ENCODE measurements at regions not wholly inside any gene's neighbourhood (a gene's known extent, or its start where the extent isn't known, plus 50 kb on each side); places are given as distances from the start of the nearest gene placed in this dataset.
A peak's percentile ranks its signal among the peaks of the same experiment; 100 is the strongest.

- no peak for DNase-seq (ENCODE audit: low spot score)
Observed at GRCh38 chr6:132974122-132974521, 159.8 kb downstream of the RPS12 start.

GRCh38 chr6:132977413-132977812 lies 163.0 kb downstream of the RPS12 start:
- no peak for DNase-seq (ENCODE audit: low spot score)

DNA sequence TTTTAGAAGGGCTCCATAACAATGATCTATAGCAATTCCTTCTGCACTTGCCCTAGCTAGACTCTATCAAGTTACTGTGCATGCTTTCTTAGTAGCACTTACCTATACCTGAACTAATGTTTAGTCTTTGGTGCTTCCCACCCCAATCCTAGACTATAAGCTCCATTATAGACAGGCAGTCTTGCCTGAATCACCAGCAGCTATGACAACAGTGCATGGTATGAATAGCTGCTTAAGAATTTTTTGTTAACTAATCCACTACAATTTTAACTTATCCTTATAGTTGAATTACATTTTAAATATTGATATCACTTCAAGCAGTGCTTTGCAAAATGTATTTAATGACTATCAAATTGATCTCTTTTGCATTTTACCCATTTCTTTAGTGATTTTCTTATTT lies 164.3 kb downstream of the RPS12 start:
- no peak for DNase-seq (ENCODE audit: low spot score)

- DNase-seq (ENCODE audit: low spot score), result no peak
Observed at GRCh38 chr6:132993738-132994137, 179.4 kb downstream of the RPS12 start.

GRCh38 chr6:132995009-132995408 lies 180.6 kb downstream of the RPS12 start:
- DNase-seq (ENCODE audit: low spot score), result no peak

GRCh38 chr6:132995432-132995831 lies 181.1 kb downstream of the RPS12 start:
- DNase-seq (ENCODE audit: low spot score), result no peak

DNA sequence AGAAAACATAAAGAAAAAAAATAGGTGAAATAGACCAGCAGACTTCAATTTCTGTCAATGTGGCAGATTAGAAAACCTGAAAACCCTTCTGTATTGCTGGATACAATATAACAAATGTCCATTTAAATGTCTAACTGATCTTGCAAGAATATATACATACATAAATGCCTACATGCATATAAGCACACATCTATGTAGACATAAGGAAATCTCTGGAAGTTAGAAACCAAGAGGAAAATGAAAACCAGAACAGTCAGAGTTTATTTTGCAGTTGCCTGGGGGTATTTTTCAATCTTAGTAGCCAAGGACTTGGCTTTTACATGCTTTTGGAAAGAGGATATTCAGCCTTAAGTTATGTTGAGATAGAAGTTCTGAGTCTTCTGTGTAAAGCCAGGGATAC lies 184.0 kb downstream of the RPS12 start:
- DNase-seq (ENCODE audit: low spot score), result no peak

- no peak for DNase-seq (ENCODE audit: low spot score)
Observed at GRCh38 chr6:133001040-133001565, 186.7 kb downstream of the RPS12 start.

DNA sequence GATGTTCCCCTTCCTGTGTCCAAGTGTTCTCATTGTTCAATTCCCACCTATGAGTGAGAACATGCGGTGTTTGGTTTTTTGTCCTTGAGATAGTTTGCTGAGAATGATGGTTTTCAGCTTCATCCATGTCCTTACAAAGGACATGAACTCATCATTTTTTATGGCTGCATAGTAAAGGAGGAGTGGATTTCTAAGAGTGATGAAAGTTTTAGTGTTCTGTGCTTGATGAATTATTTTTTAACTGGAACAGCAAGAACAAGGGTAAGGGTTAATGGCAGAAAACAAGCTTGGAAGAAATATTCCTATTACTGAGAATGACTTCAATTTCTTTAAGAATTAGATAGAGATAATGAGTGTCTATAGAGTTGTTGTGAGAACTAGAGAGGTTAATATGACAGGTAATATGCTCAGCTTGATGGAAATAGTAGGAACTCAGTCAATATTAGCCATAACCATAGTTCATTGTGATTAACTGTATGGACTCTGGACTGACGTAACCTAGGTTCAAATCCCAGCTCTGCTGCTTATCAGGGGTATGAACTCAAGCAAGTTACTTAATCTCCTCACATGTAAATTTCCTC lies 190.0 kb downstream of the RPS12 start:
- no peak for DNase-seq (ENCODE audit: low spot score)

GRCh38 chr6:133012774-133013173 lies 198.4 kb downstream of the RPS12 start:
- no peak for DNase-seq (ENCODE audit: low spot score)

DNA sequence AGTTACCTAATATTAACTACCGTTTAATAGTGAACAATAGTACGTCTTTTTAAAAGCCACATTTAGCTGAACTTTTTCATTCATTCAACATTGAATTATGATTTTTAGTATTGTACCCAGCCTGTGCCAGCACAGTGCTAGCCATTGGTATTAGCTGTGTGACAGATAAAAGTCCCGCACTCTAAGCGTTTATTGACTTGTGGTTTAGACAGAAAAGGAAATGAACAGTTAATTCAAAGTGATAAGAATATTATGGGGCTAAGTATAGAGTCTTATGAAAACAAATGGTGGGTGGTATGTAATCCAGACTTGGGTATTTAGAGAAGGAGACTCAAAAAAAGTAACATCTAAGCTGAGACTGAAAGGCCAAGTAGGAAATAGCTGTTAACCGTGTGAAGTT lies 202.3 kb downstream of the RPS12 start:
- no peak for DNase-seq (ENCODE audit: low spot score)

- DNase-seq (ENCODE audit: low spot score), result no peak
Observed at GRCh38 chr6:133017581-133017980, 203.2 kb downstream of the RPS12 start.

DNA sequence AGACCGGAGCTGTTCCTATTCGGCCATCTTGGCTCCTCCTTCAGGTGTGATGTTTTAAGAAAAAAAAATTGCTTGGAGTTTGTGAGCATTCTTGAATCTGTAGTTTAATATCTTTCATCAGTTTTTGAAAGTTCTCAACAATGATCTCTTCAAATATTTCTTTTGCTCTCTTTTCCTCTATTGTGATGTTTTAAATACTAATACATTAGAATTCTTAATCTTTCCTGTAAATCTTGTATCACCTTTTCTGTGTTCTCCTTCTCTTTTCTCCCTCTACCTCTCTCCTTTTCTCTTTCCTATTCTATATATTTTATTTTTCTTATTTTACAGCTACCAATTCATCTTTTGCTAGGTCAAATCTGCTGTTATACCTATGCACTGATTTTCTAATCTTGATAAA lies 212.3 kb downstream of the RPS12 start:
- no peak for DNase-seq (ENCODE audit: low spot score)

- no peak for DNase-seq (ENCODE audit: low spot score)
Observed at GRCh38 chr6:133033263-133033662, 207.9 kb upstream of the EYA4 start.

- DNase-seq (ENCODE audit: low spot score), result no peak
Observed at GRCh38 chr6:133034509-133035206, 206.5 kb upstream of the EYA4 start.

DNA sequence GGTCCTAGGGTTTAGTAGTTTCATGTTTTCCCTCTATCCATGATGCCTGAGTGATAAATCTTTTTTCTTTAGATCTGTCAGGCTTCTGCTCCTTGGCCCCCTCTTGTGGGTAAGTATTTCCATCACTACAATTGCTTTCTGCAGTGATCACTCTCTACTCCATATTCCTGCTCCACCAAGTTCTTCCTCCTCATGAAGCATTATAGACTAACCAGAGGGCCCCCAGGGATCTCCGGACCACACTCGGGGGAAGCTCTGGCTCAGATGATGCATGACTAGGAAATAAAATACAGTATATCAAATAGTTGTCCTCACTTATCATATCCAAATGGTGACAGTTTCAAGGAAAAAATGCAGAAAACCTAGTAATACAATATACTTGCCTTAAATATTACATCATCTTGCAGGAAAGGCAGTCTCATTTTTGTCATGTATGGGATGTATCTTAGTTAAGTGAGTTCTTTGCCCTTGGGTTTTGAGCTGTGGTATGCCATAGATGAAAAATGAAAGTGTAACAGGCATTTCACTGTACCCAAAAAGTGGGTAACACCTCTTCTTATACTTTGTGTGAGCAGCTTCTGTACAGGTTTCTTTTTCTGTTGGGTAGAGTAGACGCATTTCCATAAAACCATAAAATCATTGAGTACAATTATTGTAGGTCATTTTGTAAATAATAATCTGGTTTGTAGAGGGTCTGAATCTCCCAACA lies 200.9 kb upstream of the EYA4 start:
- DNase-seq (ENCODE audit: low spot score), result peak; percentile 20

- DNase-seq (ENCODE audit: low spot score), result no peak
Observed at GRCh38 chr6:133040803-133041419, 200.2 kb upstream of the EYA4 start.

DNA sequence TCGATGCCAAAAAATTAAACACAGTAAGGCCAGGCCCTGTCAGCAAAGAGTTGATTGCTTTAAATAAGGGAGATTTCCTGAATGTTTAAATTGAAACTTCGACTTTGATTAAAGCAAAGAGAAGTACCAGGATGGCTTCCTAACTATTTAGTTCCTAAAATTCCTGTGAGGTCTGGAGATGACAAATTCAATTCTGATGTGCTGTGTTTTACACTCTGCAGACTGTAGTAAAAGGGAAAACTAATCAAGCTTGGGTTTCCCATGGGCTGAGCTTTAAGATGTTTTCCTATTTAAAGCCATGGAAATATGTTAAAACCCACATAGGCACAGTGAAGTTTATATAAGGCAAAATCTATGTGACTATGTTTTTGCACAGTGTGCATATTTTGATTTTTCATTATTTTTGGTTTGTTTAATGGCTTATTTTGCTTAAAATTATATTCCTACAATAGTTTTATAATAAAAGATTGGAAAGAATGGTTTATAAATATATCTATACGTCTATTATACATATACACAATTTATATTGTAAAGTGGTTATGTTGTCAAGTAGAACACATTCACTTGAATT lies 198.5 kb upstream of the EYA4 start:
- DNase-seq (ENCODE audit: low spot score), result no peak

DNA sequence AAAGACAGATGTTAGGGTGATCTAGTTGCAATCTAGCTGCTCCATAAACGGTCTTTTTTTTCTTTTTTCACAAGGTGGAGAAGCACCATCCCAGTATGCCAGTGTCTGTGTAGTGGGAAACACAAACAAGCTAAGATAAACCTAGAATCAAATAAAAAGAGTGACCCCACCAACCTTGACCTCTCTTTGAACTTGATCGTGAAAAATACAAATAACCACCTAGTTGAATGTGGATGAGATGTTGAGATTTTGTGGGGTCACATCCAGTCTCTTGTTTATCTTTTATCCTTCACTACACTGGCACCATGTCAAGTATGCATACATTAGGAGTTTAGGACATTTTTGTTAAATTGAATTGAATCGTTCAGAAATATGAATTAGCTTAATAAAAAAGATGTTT lies 194.6 kb upstream of the EYA4 start:
- DNase-seq (ENCODE audit: low spot score), result no peak

- DNase-seq (ENCODE audit: low spot score), result no peak
Observed at GRCh38 chr6:133047065-133047665, 194.0 kb upstream of the EYA4 start.

GRCh38 chr6:133047706-133048105 lies 193.5 kb upstream of the EYA4 start:
- DNase-seq (ENCODE audit: low spot score), result no peak

DNA sequence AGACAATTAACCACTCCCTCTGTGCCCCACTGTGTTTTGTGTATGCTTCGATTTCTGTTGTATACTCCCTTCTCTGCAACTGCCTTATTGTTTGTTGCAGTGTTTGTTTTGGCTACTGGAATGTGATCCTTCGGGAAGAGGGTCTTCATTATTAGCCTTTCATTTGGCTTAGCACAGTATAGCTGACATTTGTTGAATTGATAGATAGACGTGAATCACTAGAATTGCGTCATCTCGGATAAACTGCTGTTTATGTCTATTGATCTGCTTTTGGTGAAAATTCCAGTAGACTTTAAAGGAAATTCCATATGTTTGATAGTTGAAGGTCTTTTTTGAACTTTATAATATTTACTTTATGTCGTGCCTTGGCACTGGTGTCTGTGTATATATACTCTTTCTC lies 189.9 kb upstream of the EYA4 start:
- DNase-seq (ENCODE audit: low spot score), result no peak

Measured in SW480 (cell line).